ENCODE measurements at regions not wholly inside any gene's neighbourhood (a gene's known extent, or its start where the extent isn't known, plus 50 kb on each side); places are given as distances from the start of the nearest gene placed in this dataset.

DNA sequence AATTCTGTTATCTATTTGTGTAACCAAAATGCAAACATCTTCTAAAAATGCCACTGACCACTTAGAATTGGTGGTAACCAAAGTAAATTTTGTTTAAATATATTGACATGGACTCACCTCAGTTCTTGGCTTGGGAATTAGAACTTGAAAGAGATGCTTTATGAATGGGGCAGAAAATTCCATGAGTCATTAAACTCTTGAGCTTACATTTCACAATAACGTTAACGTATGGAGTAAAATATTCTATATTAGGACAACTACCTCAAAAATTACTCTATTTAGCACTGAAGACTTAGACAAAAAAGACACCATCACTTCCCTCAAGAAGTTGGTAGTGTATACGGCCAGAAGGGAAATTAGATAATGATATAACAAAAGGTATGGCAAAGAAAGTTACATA lies 752.2 kb upstream of the MARCKS start:
- H3K27ac ChIP-seq (ENCODE audit: low read depth in 1 of 2, low read length in 2 of 2) = no peak overlapping the region
- no peaks in the 10 kb centered on the region for H3K36me3 ChIP-seq (ENCODE audit: control insufficient read depth in 4 of 4, insufficient read depth in 3 of 4, low read depth in 1 of 4, low read length in 3 of 4)
- no peaks in the 10 kb centered on the region for H3K4me1 ChIP-seq (ENCODE audit: control insufficient read depth in 4 of 4, insufficient read depth in 4 of 4, low read length in 3 of 4)
- DNase-seq (ENCODE audit: low spot score) = no peak
- H3K9me3 ChIP-seq (ENCODE audit: control insufficient read depth in 4 of 4, low read length in 3 of 4) = no peaks in the 10 kb centered on the region
- H3K27me3 ChIP-seq (ENCODE audit: control insufficient read depth in 4 of 4, insufficient read depth in 4 of 4, low read length in 3 of 4) = no peaks in the 10 kb centered on the region
- no peak overlapping the region for H3K9ac ChIP-seq (ENCODE audit: low read depth in 1 of 2, low read length in 2 of 2)
- WGBS = 85% methylated on average over 3 of the region's 3 CpGs
- no peak for TF ChIP-seq SP1 (IDR thresholded peaks at IDR 0.05)
- no peak for TF ChIP-seq RAD21 (IDR thresholded peaks at IDR 0.05)
- H3K4me3 ChIP-seq (ENCODE audit: low read depth in 1 of 3, low read length in 3 of 3) = no peak overlapping the region

DNA sequence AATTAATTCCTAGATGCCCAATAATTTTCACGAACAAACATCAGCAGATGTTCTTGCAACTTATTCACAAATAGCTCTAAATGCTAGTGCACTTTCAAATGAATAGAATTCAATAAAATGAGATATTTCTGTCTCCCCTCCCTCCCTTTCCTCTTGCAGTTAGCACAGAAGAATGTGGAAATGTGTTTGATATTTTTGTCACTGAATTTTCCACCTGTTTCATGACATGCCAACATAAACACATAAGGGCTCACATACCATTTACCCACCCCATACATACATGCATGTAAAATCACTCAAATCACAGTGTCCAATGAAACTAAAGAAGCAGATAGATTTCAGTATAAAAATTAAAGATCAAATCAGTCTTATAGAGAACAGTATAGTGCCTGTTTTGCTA lies 746.9 kb upstream of the MARCKS start:
- H3K27me3 ChIP-seq (ENCODE audit: control insufficient read depth in 4 of 4, insufficient read depth in 4 of 4, low read length in 3 of 4) = no peaks in the 10 kb centered on the region
- H3K36me3 ChIP-seq (ENCODE audit: control insufficient read depth in 4 of 4, insufficient read depth in 3 of 4, low read depth in 1 of 4, low read length in 3 of 4) = no peaks in the 10 kb centered on the region
- H3K4me3 ChIP-seq (ENCODE audit: low read depth in 1 of 3, low read length in 3 of 3) = no peak overlapping the region
- H3K4me1 ChIP-seq (ENCODE audit: control insufficient read depth in 4 of 4, insufficient read depth in 4 of 4, low read length in 3 of 4) = no peaks in the 10 kb centered on the region
- H3K27ac ChIP-seq (ENCODE audit: low read depth in 1 of 2, low read length in 2 of 2) = no peak overlapping the region
- peaks cover 0 to 2% (median 0%) of the 10 kb centered on the region in 4 donors for H3K9me3 ChIP-seq (ENCODE audit: control insufficient read depth in 4 of 4, low read length in 3 of 4)
- no peak for DNase-seq (ENCODE audit: low spot score)
- 83% methylated on average over 1 of the region's 1 CpG for WGBS
- H3K9ac ChIP-seq (ENCODE audit: low read depth in 1 of 2, low read length in 2 of 2) = no peak overlapping the region
- TF ChIP-seq SP1 (IDR thresholded peaks at IDR 0.05) = no peak
- TF ChIP-seq, protein P1, sequence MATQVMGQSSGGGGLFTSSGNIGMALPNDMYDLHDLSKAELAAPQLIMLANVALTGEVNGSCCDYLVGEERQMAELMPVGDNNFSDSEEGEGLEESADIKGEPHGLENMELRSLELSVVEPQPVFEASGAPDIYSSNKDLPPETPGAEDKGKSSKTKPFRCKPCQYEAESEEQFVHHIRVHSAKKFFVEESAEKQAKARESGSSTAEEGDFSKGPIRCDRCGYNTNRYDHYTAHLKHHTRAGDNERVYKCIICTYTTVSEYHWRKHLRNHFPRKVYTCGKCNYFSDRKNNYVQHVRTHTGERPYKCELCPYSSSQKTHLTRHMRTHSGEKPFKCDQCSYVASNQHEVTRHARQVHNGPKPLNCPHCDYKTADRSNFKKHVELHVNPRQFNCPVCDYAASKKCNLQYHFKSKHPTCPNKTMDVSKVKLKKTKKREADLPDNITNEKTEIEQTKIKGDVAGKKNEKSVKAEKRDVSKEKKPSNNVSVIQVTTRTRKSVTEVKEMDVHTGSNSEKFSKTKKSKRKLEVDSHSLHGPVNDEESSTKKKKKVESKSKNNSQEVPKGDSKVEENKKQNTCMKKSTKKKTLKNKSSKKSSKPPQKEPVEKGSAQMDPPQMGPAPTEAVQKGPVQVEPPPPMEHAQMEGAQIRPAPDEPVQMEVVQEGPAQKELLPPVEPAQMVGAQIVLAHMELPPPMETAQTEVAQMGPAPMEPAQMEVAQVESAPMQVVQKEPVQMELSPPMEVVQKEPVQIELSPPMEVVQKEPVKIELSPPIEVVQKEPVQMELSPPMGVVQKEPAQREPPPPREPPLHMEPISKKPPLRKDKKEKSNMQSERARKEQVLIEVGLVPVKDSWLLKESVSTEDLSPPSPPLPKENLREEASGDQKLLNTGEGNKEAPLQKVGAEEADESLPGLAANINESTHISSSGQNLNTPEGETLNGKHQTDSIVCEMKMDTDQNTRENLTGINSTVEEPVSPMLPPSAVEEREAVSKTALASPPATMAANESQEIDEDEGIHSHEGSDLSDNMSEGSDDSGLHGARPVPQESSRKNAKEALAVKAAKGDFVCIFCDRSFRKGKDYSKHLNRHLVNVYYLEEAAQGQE (IDR thresholded peaks at IDR 0.05) = no peak
- TF ChIP-seq, protein P2, sequence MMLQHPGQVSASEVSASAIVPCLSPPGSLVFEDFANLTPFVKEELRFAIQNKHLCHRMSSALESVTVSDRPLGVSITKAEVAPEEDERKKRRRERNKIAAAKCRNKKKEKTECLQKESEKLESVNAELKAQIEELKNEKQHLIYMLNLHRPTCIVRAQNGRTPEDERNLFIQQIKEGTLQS (IDR thresholded peaks at IDR 0.05) = no peak
- TF ChIP-seq, protein P3, sequence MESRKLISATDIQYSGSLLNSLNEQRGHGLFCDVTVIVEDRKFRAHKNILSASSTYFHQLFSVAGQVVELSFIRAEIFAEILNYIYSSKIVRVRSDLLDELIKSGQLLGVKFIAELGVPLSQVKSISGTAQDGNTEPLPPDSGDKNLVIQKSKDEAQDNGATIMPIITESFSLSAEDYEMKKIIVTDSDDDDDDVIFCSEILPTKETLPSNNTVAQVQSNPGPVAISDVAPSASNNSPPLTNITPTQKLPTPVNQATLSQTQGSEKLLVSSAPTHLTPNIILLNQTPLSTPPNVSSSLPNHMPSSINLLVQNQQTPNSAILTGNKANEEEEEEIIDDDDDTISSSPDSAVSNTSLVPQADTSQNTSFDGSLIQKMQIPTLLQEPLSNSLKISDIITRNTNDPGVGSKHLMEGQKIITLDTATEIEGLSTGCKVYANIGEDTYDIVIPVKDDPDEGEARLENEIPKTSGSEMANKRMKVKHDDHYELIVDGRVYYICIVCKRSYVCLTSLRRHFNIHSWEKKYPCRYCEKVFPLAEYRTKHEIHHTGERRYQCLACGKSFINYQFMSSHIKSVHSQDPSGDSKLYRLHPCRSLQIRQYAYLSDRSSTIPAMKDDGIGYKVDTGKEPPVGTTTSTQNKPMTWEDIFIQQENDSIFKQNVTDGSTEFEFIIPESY (IDR thresholded peaks at IDR 0.05) = no peak
- no peak for TF ChIP-seq TAF1 (conservative IDR thresholded peaks at IDR 0.05)
- TF ChIP-seq GABPA (IDR thresholded peaks at IDR 0.05 in 1 of 2, conservative IDR thresholded peaks at IDR 0.05 in 1 of 2) = no peak
- TF ChIP-seq JUND (IDR thresholded peaks at IDR 0.05) = no peak
- TF ChIP-seq RAD21 (IDR thresholded peaks at IDR 0.05) = no peak
- TF ChIP-seq EGR1 (IDR thresholded peaks at IDR 0.05; ENCODE audit: low read depth in 2 of 2) = no peak
- TF ChIP-seq, protein P4, sequence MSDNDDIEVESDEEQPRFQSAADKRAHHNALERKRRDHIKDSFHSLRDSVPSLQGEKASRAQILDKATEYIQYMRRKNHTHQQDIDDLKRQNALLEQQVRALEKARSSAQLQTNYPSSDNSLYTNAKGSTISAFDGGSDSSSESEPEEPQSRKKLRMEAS (IDR thresholded peaks at IDR 0.05) = no peak
- TF ChIP-seq NR2F2 (IDR thresholded peaks at IDR 0.05) = no peak

DNA sequence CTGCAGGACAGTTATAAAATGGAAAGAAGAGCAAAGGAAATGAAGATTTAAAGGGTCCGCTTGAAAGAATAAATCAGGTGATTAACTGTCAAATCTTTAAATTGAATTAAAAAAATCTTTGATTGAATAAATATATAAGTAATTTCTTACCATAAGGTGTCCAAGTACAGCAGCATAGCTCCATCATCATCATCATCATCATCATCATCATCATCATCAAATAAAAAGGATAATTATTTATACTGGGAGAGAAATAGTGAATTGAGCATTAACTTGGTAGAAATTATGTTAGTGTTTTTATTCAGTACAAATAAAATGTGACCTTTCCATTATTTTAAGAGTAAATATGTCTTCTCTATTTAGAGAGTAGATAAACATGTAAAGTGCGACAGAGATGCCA lies 745.6 kb upstream of the MARCKS start:
- TF ChIP-seq HNF4A (conservative IDR thresholded peaks at IDR 0.05) (no peak), TAF1 (conservative IDR thresholded peaks at IDR 0.05) (no peak), RXRA (IDR thresholded peaks at IDR 0.05) (no peak), FOXA1 (IDR thresholded peaks at IDR 0.05) (no peak), HNF4G (IDR thresholded peaks at IDR 0.05) (no peak)
- TF ChIP-seq, protein P3 (IDR thresholded peaks at IDR 0.05) = no peak
- TF ChIP-seq, protein P1 (IDR thresholded peaks at IDR 0.05) = no peak
- TF ChIP-seq, protein P4 (IDR thresholded peaks at IDR 0.05) = no peak
- TF ChIP-seq, protein P2 (IDR thresholded peaks at IDR 0.05) = no peak
- 90% methylated on average over 2 of the region's 2 CpGs for WGBS
- no peaks in the 10 kb centered on the region for H3K4me1 ChIP-seq (ENCODE audit: control insufficient read depth in 4 of 4, insufficient read depth in 4 of 4, low read length in 3 of 4)
- no peak for DNase-seq (ENCODE audit: low spot score)
- H3K9ac ChIP-seq (ENCODE audit: low read depth in 1 of 2, low read length in 2 of 2) = no peak overlapping the region
- no peaks in the 10 kb centered on the region for H3K27me3 ChIP-seq (ENCODE audit: control insufficient read depth in 4 of 4, insufficient read depth in 4 of 4, low read length in 3 of 4)
- no peaks in the 10 kb centered on the region for H3K36me3 ChIP-seq (ENCODE audit: control insufficient read depth in 4 of 4, insufficient read depth in 3 of 4, low read depth in 1 of 4, low read length in 3 of 4)
- peaks cover 0 to 2% (median 0%) of the 10 kb centered on the region in 4 donors for H3K9me3 ChIP-seq (ENCODE audit: control insufficient read depth in 4 of 4, low read length in 3 of 4)
- H3K27ac ChIP-seq (ENCODE audit: low read depth in 1 of 2, low read length in 2 of 2) = no peak overlapping the region
- no peak overlapping the region for H3K4me3 ChIP-seq (ENCODE audit: low read depth in 1 of 3, low read length in 3 of 3)
